Thyroid gland (tissue), 4 donors: ENCODE measurements at regions not wholly inside any gene's neighbourhood (a gene's known extent, or its start where the extent isn't known, plus 50 kb on each side); places are given as distances from the start of the nearest gene placed in this dataset.

ENCODE experiments used
- DNase-seq, 2 donors: peaks; one replicate each; pipeline ENCODE4 v3.0.0-alpha.2; 2019
- H3K27ac ChIP-seq, 3 donors: fragments of 200-600 bp; sonication (generic); 1 replicate in 2 of 3; 2 replicates in 1 of 3; pipeline ENCODE4 v1.5.1; 2016 to 2019; ENCODE audit warnings: mild to moderate bottlenecking in 1 of 3, moderate library complexity in 1 of 3
- H3K27me3 ChIP-seq: fragments of 200-600 bp; sonication (generic); one replicate; pipeline ENCODE4 v1.5.1; 2019
- H3K36me3 ChIP-seq, 2 donors: fragments of 200-600 bp; sonication (generic); one replicate each; pipeline ENCODE4 v1.5.1; 2016 to 2019
- H3K4me1 ChIP-seq, 2 donors: fragments of 200-600 bp; sonication (generic); one replicate each; pipeline ENCODE4 v1.5.1; 2017 to 2019
- H3K4me3 ChIP-seq, 3 donors: fragments of 200-600 bp; sonication (generic); replicated peaks in 1 of 3; 1 replicate in 2 of 3; 2 replicates in 1 of 3; pipeline ENCODE4 v1.5.1; 2016; ENCODE audit warnings: mild to moderate bottlenecking in 1 of 3
- H3K9me3 ChIP-seq: fragments of 200-600 bp; sonication (generic); one replicate; pipeline ENCODE4 v1.5.1; 2017
- POLR2A ChIP-seq, 2 donors: fragments of 450-650 bp; IDR thresholded peaks; one replicate each; pipeline ENCODE4 v1.6.1; 2017; ENCODE audit warnings: antibody characterized with exemption in 2 of 2, mild to moderate bottlenecking in 2 of 2, moderate library complexity in 1 of 2
- WGBS, 2 donors: methylation state at CpG; one replicate each; pipeline ENCODE4 v1.1.5; 2017; 5-methylcytosine and 5-hydroxymethylcytosine counted together
- intact Hi-C: fragments of 100-400 bp; cut with DNase I; formaldehyde crosslinking; loops from one replicate; pipeline ENCODE4 v1.15.1; 2023
- TF ChIP-seq, protein P1 (sequence below), 6 experiments: fragments of 200-600 bp in 3 of 6; fragments of 450-650 bp in 3 of 6; sonication (generic) in 3 of 6; IDR thresholded peaks; one replicate each; pipeline ENCODE4 v1.5.1; 2016 to 2019; ENCODE audit warnings: antibody characterized with exemption in 6 of 6, mild to moderate bottlenecking in 2 of 6, inconsistent platforms in 1 of 6, moderate library complexity in 1 of 6

- no peaks in the 10 kb centered on the region for H3K9me3 ChIP-seq
- intact Hi-C loops = no loop called here
- no peaks in the 10 kb centered on the region for H3K36me3 ChIP-seq
- 64 to 73% methylated on average over 5 of the region's 5 CpGs for WGBS, 2 donors
- no peak overlapping the region for H3K4me3 ChIP-seq
- TF ChIP-seq, protein P1, sequence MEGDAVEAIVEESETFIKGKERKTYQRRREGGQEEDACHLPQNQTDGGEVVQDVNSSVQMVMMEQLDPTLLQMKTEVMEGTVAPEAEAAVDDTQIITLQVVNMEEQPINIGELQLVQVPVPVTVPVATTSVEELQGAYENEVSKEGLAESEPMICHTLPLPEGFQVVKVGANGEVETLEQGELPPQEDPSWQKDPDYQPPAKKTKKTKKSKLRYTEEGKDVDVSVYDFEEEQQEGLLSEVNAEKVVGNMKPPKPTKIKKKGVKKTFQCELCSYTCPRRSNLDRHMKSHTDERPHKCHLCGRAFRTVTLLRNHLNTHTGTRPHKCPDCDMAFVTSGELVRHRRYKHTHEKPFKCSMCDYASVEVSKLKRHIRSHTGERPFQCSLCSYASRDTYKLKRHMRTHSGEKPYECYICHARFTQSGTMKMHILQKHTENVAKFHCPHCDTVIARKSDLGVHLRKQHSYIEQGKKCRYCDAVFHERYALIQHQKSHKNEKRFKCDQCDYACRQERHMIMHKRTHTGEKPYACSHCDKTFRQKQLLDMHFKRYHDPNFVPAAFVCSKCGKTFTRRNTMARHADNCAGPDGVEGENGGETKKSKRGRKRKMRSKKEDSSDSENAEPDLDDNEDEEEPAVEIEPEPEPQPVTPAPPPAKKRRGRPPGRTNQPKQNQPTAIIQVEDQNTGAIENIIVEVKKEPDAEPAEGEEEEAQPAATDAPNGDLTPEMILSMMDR (IDR thresholded peaks at IDR 0.05) = no peak
- no peak for TF ChIP-seq POLR2A (IDR thresholded peaks at IDR 0.05)
- no peaks in the 10 kb centered on the region for H3K4me1 ChIP-seq
- H3K27me3 ChIP-seq = no peaks in the 10 kb centered on the region
- no peak overlapping the region for H3K27ac ChIP-seq
- DNase-seq = no peak
Measured at GRCh38 chr6:67606906-67607828, 1027.9 kb upstream of the ADGRB3 start.

- WGBS, 2 donors = 92 to 96% methylated on average over 1 of the region's 1 CpG
- intact Hi-C loops = no loop called here
Measured at GRCh38 chr6:67594366-67594765, 1040.7 kb upstream of the ADGRB3 start.

DNA sequence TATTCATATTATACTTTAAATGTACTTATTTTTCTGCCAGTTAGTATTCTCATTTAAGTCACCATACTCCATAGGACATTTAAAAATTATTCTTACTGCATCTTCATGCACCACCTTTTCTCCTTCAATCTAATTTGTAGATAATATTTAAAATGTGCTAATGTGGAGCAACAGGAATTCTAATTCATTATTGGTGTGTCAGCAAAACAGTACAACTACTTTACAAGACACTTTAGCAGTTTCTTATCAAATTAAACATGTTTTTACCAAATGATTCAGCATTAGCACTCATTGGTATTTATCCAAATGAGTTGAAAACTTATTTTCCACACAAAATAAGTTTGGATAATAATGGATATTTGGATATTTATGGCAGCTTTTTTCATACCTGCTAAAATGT is 1041.8 kb upstream of the ADGRB3 start:
- Histone ChIP-seq H3K4me1 (no peaks in the 10 kb centered on the region), H3K27me3 (no peaks in the 10 kb centered on the region), H3K27ac (no peak overlapping the region), H3K36me3 (no peaks in the 10 kb centered on the region), H3K4me3 (no peak overlapping the region), H3K9me3 (no peaks in the 10 kb centered on the region)
- DNase-seq = no peak
- TF ChIP-seq, protein P1 (IDR thresholded peaks at IDR 0.05) = no peak
- TF ChIP-seq POLR2A (IDR thresholded peaks at IDR 0.05) = no peak
- intact Hi-C loops = no loop called here

More at GRCh38 chr6:67594366-67594765, 1040.7 kb upstream of the ADGRB3 start:
- Histone ChIP-seq H3K36me3 (no peaks in the 10 kb centered on the region), H3K4me3 (no peak overlapping the region), H3K27me3 (no peaks in the 10 kb centered on the region), H3K9me3 (no peaks in the 10 kb centered on the region), H3K4me1 (no peaks in the 10 kb centered on the region), H3K27ac (no peak overlapping the region)
- TF ChIP-seq, protein P1 (IDR thresholded peaks at IDR 0.05) = no peak
- no peak for TF ChIP-seq POLR2A (IDR thresholded peaks at IDR 0.05)
- DNase-seq = no peak

- Histone ChIP-seq H3K4me1 (no peaks in the 10 kb centered on the region), H3K36me3 (no peaks in the 10 kb centered on the region), H3K4me3 (no peak overlapping the region), H3K27ac (no peak overlapping the region), H3K9me3 (no peaks in the 10 kb centered on the region), H3K27me3 (no peaks in the 10 kb centered on the region)
- no peak for TF ChIP-seq POLR2A (IDR thresholded peaks at IDR 0.05)
- TF ChIP-seq, protein P1 (IDR thresholded peaks at IDR 0.05) = no peak
- DNase-seq = no peak
- intact Hi-C loops = no loop called here
Measured at GRCh38 chr6:67591910-67592309, 1043.2 kb upstream of the ADGRB3 start.

DNA sequence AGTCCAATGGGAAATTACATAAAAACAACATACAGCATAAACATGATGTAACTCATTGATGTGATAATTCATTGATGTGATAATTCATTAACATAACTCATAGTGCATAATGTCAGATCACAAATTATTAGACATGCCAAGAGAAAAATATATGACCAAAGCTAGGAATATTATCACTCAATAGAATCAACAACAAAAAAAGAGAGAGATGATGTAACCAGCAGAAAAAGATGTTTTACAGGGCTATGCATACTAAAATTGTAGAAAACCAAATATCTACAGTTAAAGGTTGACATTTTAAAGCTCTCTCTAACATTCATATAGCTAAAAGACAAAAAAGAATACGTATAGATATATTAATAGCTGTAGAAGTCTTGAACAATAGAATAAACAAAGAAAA is 1067.2 kb upstream of the ADGRB3 start:
- H3K4me3 ChIP-seq = no peak overlapping the region
- H3K27ac ChIP-seq = no peak overlapping the region
- no peaks in the 10 kb centered on the region for H3K36me3 ChIP-seq
- 79 to 85% methylated on average over 1 of the region's 1 CpG for WGBS, 2 donors
- H3K27me3 ChIP-seq = no peaks in the 10 kb centered on the region
- intact Hi-C loops = no loop called here
- no peak for DNase-seq
- no peaks in the 10 kb centered on the region for H3K9me3 ChIP-seq
- H3K4me1 ChIP-seq = no peaks in the 10 kb centered on the region
- TF ChIP-seq POLR2A (IDR thresholded peaks at IDR 0.05) = no peak
- TF ChIP-seq, protein P1 (IDR thresholded peaks at IDR 0.05) = no peak
